H9 (cell line): ENCODE measurements at regions not wholly inside any gene's neighbourhood (a gene's known extent, or its start where the extent isn't known, plus 50 kb on each side); places are given as distances from the start of the nearest gene placed in this dataset.

Experiments used
- DNase-seq: peaks from one replicate; pipeline ENCODE4 v3.0.0-alpha.2; 2017
- H2AFZ ChIP-seq: one replicate; pipeline ENCODE4 v1.6.1; 2013; ENCODE audit warnings: mild to moderate bottlenecking, low read length, control low read depth, moderate library complexity
- H2AK5ac ChIP-seq: 2 replicates; pipeline ENCODE4 v1.6.1; 2013; ENCODE audit warnings: low read length, control low read depth, mixed read lengths; ENCODE audit not compliant: insufficient read length
- H2BK120ac ChIP-seq: one replicate; pipeline ENCODE4 v1.6.1; 2013; ENCODE audit warnings: low read depth, mild to moderate bottlenecking, low read length, control low read depth, inconsistent platforms; ENCODE audit not compliant: poor library complexity, severe bottlenecking
- H2BK12ac ChIP-seq: 2 replicates; pipeline ENCODE4 v1.6.1; 2013; ENCODE audit warnings: low read length, control low read depth, mixed read lengths, low read depth; ENCODE audit not compliant: insufficient read length
- H2BK15ac ChIP-seq: 2 replicates; pipeline ENCODE4 v1.6.1; 2013; ENCODE audit warnings: low read depth, low read length, control low read depth
- H2BK20ac ChIP-seq: one replicate; pipeline ENCODE4 v1.6.1; 2013; ENCODE audit warnings: low read depth, mild to moderate bottlenecking, low read length, control low read depth, inconsistent platforms; ENCODE audit not compliant: poor library complexity, severe bottlenecking
- H2BK5ac ChIP-seq: 2 replicates; pipeline ENCODE4 v1.6.1; 2013; ENCODE audit warnings: low read length, control low read depth, mixed read lengths; ENCODE audit not compliant: insufficient read length
- H3K14ac ChIP-seq: 2 replicates; pipeline ENCODE4 v1.6.1; 2013; ENCODE audit warnings: low read length, control low read depth; ENCODE audit not compliant: insufficient read depth
- H3K18ac ChIP-seq: 2 replicates; pipeline ENCODE4 v1.6.1; 2013; ENCODE audit warnings: low read depth, mild to moderate bottlenecking, mixed read lengths, low read length, control low read depth; ENCODE audit not compliant: insufficient read length
- H3K23ac ChIP-seq: 2 replicates; pipeline ENCODE4 v1.6.1; 2013; ENCODE audit warnings: low read length, control low read depth, mixed read lengths, low read depth; ENCODE audit not compliant: insufficient read length
- H3K23me2 ChIP-seq: 2 replicates; pipeline ENCODE4 v1.6.1; 2013; ENCODE audit warnings: low read depth, mild to moderate bottlenecking, mixed read lengths, low read length, control low read depth; ENCODE audit not compliant: insufficient read length, poor library complexity, severe bottlenecking
- H3K27ac ChIP-seq: 2 replicates; pipeline ENCODE4 v1.5.1; 2013; ENCODE audit warnings: low read length, control low read depth, mixed read lengths, low read depth; ENCODE audit not compliant: insufficient read length
- H3K27me3 ChIP-seq: 2 replicates; pipeline ENCODE4 v1.6.1; 2013; ENCODE audit warnings: low read length, control low read depth, inconsistent platforms; ENCODE audit not compliant: insufficient read depth
- H3K4ac ChIP-seq: 2 replicates; pipeline ENCODE4 v1.6.1; 2013; ENCODE audit warnings: low read depth, mild to moderate bottlenecking, control low read depth, inconsistent platforms, low read length, moderate library complexity
- H3K4me1 ChIP-seq: 2 replicates; pipeline ENCODE4 v1.6.1; 2013; ENCODE audit warnings: low read length, control low read depth, inconsistent platforms; ENCODE audit not compliant: insufficient read depth
- H3K4me2 ChIP-seq: 2 replicates; pipeline ENCODE4 v1.6.1; 2013; ENCODE audit warnings: low read length, control low read depth, mixed read lengths; ENCODE audit not compliant: insufficient read length, insufficient read depth
- H3K56ac ChIP-seq: 2 replicates; pipeline ENCODE4 v1.6.1; 2013; ENCODE audit warnings: low read depth, mild to moderate bottlenecking, mixed read lengths, low read length, control low read depth; ENCODE audit not compliant: insufficient read length
- H3K79me1 ChIP-seq: 2 replicates; pipeline ENCODE4 v1.6.1; 2013; ENCODE audit warnings: low read depth, mild to moderate bottlenecking, moderate library complexity, low read length, control low read depth, inconsistent platforms; ENCODE audit not compliant: insufficient read depth, poor library complexity, severe bottlenecking
- H3K79me2 ChIP-seq: 2 replicates; pipeline ENCODE4 v1.6.1; 2013; ENCODE audit warnings: low read length, control low read depth, inconsistent platforms; ENCODE audit not compliant: insufficient read depth
- H3K9ac ChIP-seq: 2 replicates; pipeline ENCODE4 v1.6.1; 2013; ENCODE audit warnings: low read length, control low read depth, mixed read lengths; ENCODE audit not compliant: insufficient read length; ENCODE audit errors: extremely low read depth
- H3K9me3 ChIP-seq: one replicate; pipeline ENCODE4 v1.6.1; 2013; ENCODE audit warnings: low read depth, low read length, inconsistent platforms; ENCODE audit not compliant: control insufficient read depth
- H3T11ph ChIP-seq: one replicate; pipeline ENCODE4 v1.6.1; 2013; ENCODE audit warnings: mild to moderate bottlenecking, low read length, control low read depth, inconsistent platforms
- H4K20me1 ChIP-seq: one replicate; pipeline ENCODE4 v1.6.1; 2013; ENCODE audit not compliant: control insufficient read depth, insufficient read length, insufficient read depth
- H4K5ac ChIP-seq: 2 replicates; pipeline ENCODE4 v1.6.1; 2013; ENCODE audit warnings: low read depth, mild to moderate bottlenecking, mixed read lengths, low read length, control low read depth; ENCODE audit not compliant: insufficient read length
- H4K8ac ChIP-seq: replicated peaks from 2 replicates; pipeline ENCODE4 v1.6.1; 2013; ENCODE audit warnings: low read length, control low read depth, mixed read lengths, low read depth; ENCODE audit not compliant: insufficient read length
- H4K91ac ChIP-seq: 2 replicates; pipeline ENCODE4 v1.6.1; 2013; ENCODE audit warnings: low read depth, mild to moderate bottlenecking, moderate library complexity, mixed read lengths, low read length, control low read depth; ENCODE audit not compliant: insufficient read length
- H3K27ac Mint-ChIP-seq, 3 experiments: 2 replicates in 2 of 3; 3 replicates in 1 of 3; pipeline ENCODE4 v1.8.0; 2020 to 2021; ENCODE audit warnings: mixed read lengths in 3 of 3, mild to moderate bottlenecking in 1 of 3, moderate library complexity in 1 of 3
- H3K27me3 Mint-ChIP-seq: 2 replicates; pipeline ENCODE4 v1.8.0; 2021; ENCODE audit warnings: low read depth, mild to moderate bottlenecking, moderate library complexity, mixed read lengths
- H3K36me3 Mint-ChIP-seq, 3 experiments: 2 replicates in 2 of 3; 3 replicates in 1 of 3; pipeline ENCODE4 v1.8.0; 2020 to 2021; ENCODE audit warnings: low read depth in 3 of 3, mixed read lengths in 3 of 3; ENCODE audit not compliant: insufficient read depth in 1 of 3
- H3K4me1 Mint-ChIP-seq, 2 experiments: 2 replicates each; pipeline ENCODE4 v1.8.0; 2020; ENCODE audit warnings: mixed read lengths in 2 of 2
- H3K4me3 Mint-ChIP-seq, 2 experiments: 2 replicates in 1 of 2; 3 replicates in 1 of 2; pipeline ENCODE4 v1.8.0; 2020 to 2021; ENCODE audit warnings: mild to moderate bottlenecking in 2 of 2, mixed read lengths in 2 of 2, moderate library complexity in 1 of 2
- H3K9me3 Mint-ChIP-seq, 2 experiments: 2 replicates in 1 of 2; 3 replicates in 1 of 2; pipeline ENCODE4 v1.8.0; 2020; ENCODE audit warnings: mild to moderate bottlenecking in 2 of 2, mixed read lengths in 2 of 2, moderate library complexity in 1 of 2
- WGBS: extraction: QIAGEN DNeasy Blood & Tissue Kit; methylation state at CpG from one replicate; pipeline ENCODE4 v1.1.7; 2013; ENCODE audit warnings: missing lambda C conversion rate, low lambda C conversion rate, mixed read lengths; ENCODE audit not compliant: insufficient read length; ENCODE audit errors: extremely low coverage; 5-methylcytosine and 5-hydroxymethylcytosine counted together
- TF ChIP-seq, protein P1 (sequence below): fragments of 200-600 bp; sonication (generic); conservative IDR thresholded peaks from 3 replicates; pipeline ENCODE4 v1.8.0; 2021; ENCODE audit warnings: antibody characterized with exemption, mild to moderate bottlenecking

DNA sequence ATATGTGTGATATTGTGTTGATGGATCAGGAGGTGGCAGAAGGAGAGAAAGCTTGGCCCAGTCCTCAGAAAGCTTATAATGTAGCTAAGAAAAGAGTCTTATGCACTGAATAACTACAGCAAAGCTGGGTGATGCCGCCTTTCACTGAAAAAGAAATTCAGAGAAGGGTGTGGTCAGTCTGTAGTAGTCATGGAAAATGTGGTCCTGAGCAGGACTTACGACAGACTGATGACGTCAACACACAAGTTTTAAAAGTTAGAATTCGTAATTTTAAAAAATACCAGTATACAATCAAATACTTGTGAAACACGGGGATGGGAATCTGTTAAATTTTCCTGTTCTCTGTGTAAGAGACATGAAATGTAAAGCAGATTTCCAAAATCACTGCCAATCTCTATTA, 87.0 kb upstream of the RAPGEF2 start:
- H3K9me3 Mint-ChIP-seq, result no peaks in the 10 kb centered on the region
- no peak overlapping the region for H2BK15ac ChIP-seq
- no peak overlapping the region for H2AFZ ChIP-seq
- no peak for DNase-seq
- H3K27ac ChIP-seq, result no peak overlapping the region
- no peaks in the 10 kb centered on the region for H3K36me3 Mint-ChIP-seq
- no peak overlapping the region for H3K9ac ChIP-seq
- no peak overlapping the region for H3T11ph ChIP-seq
- no peak overlapping the region for H2BK20ac ChIP-seq
- no CpG with 5 or more reads among the region's 5 CpGs for WGBS
- no peak overlapping the region for H2AK5ac ChIP-seq
- H2BK5ac ChIP-seq, result no peak overlapping the region
- no peak overlapping the region for H2BK12ac ChIP-seq
- TF ChIP-seq, protein P1, sequence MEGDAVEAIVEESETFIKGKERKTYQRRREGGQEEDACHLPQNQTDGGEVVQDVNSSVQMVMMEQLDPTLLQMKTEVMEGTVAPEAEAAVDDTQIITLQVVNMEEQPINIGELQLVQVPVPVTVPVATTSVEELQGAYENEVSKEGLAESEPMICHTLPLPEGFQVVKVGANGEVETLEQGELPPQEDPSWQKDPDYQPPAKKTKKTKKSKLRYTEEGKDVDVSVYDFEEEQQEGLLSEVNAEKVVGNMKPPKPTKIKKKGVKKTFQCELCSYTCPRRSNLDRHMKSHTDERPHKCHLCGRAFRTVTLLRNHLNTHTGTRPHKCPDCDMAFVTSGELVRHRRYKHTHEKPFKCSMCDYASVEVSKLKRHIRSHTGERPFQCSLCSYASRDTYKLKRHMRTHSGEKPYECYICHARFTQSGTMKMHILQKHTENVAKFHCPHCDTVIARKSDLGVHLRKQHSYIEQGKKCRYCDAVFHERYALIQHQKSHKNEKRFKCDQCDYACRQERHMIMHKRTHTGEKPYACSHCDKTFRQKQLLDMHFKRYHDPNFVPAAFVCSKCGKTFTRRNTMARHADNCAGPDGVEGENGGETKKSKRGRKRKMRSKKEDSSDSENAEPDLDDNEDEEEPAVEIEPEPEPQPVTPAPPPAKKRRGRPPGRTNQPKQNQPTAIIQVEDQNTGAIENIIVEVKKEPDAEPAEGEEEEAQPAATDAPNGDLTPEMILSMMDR, result no peak
- no peaks in the 10 kb centered on the region for H4K20me1 ChIP-seq
- H3K27ac Mint-ChIP-seq, result no peak overlapping the region
- H3K56ac ChIP-seq, result no peak overlapping the region
- no peak overlapping the region for H3K4me3 Mint-ChIP-seq
- H3K4me2 ChIP-seq, result no peak overlapping the region
- no peaks in the 10 kb centered on the region for H3K79me1 ChIP-seq
- no peaks in the 10 kb centered on the region for H3K79me2 ChIP-seq
- no peak overlapping the region for H4K5ac ChIP-seq
- peaks cover 29% of the 10 kb centered on the region for H3K27me3 Mint-ChIP-seq
- H3K9me3 ChIP-seq, result no peaks in the 10 kb centered on the region
- no peaks in the 10 kb centered on the region; the same call in 1 of the 2 replicates for H3K4me1 ChIP-seq
- H3K23ac ChIP-seq, result no peak overlapping the region
- no peaks in the 10 kb centered on the region; the same call in 1 of the 2 replicates for H3K27me3 ChIP-seq
- no peaks in the 10 kb centered on the region for H3K23me2 ChIP-seq
- no peak overlapping the region for H3K18ac ChIP-seq
- no peak overlapping the region for H4K91ac ChIP-seq
- no peak overlapping the region for H3K14ac ChIP-seq
- no peak overlapping the region for H2BK120ac ChIP-seq
- no peak overlapping the region for H4K8ac ChIP-seq
- peaks cover 43 to 44% of the 10 kb centered on the region in 2 experiments for H3K4me1 Mint-ChIP-seq
- H3K4ac ChIP-seq, result no peak overlapping the region
